22Rv1 (cell line): ENCODE measurements at regions not wholly inside any gene's neighbourhood (a gene's known extent, or its start where the extent isn't known, plus 50 kb on each side); places are given as distances from the start of the nearest gene placed in this dataset.

Source experiments
- H3K27ac ChIP-seq: fragments of 450-650 bp; 2 replicates; pipeline ENCODE4 v1.5.1; 2017
- CTCF ChIP-seq: fragments of 450-650 bp; IDR thresholded peaks from 2 replicates; pipeline ENCODE4 v1.5.1; 2017; ENCODE audit warnings: mild to moderate bottlenecking
- ZFX ChIP-seq: fragments of 450-650 bp; IDR thresholded peaks from 2 replicates; pipeline ENCODE4 v1.6.1; 2017; ENCODE audit warnings: antibody characterized with exemption, borderline replicate concordance

DNA sequence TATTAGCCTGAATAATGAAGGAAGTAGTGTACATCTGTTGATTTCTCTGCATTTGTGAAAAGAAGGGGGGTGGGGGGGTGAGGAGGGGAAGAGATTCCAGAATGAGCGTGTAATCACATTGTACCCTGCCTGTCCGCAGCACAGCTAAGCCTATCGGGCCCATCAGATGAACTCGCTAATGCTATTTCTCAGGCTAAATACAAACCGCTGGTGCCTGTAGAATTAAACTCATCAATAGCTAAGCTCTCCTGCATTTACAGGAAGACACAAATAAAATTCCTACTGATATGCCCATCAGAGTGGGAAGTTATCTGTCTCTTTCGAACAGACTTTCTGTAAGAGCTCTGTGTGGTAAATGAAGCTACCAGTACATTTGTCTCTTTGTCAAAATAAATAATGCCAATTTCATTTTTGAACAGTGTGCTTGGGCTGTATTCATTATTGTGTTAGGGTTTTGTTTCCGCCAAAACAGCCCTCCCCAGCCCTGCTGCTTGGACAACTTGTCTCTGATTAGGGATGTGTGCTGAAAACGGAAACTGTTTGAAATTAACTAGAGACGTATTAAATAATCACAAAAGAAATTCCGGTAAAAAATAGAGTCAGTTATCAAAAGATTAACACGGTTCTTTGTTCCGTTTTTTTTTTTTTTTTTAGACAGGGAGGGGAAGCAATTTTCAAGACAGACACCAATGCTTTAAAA is 305.4 kb downstream of the TTLL7 start:
- no peak for TF ChIP-seq ZFX
- no peak for TF ChIP-seq CTCF
- H3K27ac ChIP-seq: no peak overlapping the region

DNA sequence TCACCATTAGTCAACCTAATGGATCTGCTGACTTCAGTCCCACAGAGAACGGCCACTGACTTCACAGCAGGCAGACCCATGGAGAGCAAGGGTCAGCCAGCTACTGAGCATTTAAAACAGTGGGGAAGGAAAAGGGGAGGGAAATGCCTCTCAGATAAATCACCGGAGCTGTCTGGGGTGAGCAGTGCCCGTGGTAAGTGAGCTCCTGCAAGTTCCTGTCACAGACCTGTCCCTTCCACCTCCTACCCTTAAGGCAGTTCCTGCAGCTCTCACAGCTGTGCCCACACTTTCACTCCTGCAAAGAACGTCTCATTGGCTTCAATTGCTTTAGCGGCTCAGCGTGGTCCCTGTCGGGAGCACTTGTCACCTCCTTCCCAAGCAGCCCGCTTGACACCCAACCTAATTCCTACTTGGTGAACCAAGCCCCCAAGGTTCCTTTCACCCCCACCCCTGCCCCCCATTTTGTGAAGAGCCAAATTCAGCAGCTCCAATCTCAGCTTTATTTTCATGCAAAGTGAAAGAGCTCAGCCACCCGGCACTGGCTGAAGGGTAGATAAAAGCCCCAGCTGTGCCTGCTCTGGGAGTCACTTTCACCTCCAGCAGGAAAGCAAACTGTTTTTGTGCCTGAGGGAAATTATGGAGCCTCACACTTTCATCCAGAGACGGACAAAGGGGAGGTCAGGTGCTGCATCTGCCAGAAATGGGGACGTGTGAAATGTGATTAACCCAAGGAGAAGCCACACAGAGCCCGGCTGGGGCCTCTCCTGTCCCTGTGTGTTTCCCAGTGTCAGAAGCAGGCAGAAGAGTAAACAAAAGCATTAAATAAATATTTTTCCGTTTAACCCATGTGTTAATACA is 306.2 kb downstream of the TTLL7 start:
- no peak overlapping the region for H3K27ac ChIP-seq
- TF ChIP-seq CTCF: no peak
- TF ChIP-seq ZFX: no peak

DNA sequence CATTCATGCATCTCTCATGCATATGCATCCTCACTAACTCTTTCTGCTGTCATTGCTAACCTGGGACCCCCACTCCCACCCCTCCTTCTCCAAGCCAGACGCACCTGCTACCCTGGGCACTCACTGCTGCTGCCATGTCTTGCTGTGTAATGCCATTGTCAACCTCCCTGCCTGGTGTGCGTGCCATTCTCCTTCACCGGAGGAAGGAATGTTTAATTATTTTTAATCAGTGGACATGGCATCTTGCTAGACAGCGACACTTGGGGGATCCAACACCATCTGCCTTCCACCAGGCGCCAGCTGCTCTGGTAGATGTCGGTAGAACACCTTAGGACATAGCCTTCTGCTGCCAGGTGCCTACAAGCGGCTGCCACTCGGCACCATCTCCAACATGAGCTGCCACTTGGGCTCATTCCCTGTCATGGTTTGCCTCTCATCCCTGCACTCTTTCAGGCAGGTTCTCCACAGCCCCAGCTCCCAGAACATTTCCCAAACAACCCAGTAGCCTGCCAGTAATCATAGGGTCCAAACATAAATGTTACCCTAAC is 306.9 kb downstream of the TTLL7 start:
- no peak overlapping the region for H3K27ac ChIP-seq

DNA sequence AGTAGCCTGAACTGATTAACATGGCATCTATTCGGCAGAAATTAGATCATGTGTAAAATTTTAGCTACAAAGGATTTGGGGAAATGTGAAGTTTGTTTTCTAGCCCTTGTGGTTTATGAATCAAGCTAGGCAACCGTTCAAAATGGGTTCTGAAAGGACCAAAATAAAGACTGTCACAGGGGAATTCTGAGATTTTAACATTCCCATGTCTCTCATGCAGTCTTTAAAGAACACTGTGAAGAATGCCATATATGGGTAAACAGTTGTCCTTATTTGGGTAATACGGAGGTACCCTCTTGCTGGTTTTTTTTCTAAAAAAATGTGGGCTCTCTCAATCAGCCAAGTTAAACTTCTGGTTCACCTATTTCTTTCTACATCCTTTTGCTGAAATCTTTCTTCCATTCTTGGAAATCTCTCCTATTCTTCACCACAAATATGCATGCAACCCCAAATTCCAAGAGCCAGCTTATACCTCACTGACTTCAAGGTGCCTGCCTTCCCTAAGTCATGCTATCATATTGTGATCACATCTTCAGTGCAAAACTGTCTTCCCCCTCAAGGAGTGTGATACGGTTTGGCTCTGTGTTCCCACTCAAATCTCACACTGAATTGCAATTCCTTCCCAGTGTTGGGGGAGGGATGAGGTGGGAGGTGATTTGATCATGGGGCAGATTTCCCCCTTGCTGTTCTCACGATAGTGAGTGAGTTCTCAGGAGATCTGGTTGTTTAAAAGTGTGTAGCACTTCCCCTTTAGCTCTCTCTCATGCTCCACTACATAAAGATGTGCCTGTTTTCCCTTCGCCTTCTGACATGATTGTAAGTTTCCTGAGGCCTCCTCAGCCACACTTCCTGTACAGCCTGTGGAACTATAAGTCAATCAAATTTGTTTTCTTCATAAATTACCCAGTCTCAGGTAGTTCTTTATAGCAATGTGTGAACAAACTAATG is 308.7 kb downstream of the TTLL7 start:
- no peak overlapping the region for H3K27ac ChIP-seq

More for the DNA sequence above, 306.9 kb downstream of the TTLL7 start:
- no peak for TF ChIP-seq ZFX
- no peak for TF ChIP-seq CTCF

GRCh38 chr1:83682132-83682531 is 316.8 kb downstream of the TTLL7 start:
- TF ChIP-seq ZFX: no peak
- TF ChIP-seq CTCF: no peak
- H3K27ac ChIP-seq: no peak overlapping the region

More for the DNA sequence above, 308.7 kb downstream of the TTLL7 start:
- TF ChIP-seq CTCF (no peak), ZFX (no peak)

DNA sequence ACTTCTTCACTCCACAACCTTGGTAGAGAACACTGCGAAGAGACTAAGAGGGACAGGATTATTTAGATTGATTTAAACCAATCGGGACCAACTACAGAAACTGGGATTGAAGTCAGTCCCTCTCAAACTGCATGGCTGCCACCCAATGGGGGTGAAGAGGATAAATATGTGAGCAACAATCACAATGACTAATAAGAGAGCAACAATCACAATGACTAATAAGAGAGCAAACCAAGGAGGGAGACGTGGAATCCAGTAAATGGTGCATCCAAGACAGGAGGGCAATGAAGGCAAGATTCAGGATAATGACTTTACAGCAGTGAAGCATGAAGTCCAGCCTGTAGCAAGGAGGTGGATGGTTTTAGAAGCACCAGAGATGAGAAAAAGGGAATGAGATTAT is 322.8 kb downstream of the TTLL7 start:
- TF ChIP-seq CTCF (no peak), ZFX (no peak)
- H3K27ac ChIP-seq: no peak overlapping the region
